ENCODE measurements at regions not wholly inside any gene's neighbourhood (a gene's known extent, or its start where the extent isn't known, plus 50 kb on each side); places are given as distances from the start of the nearest gene placed in this dataset.

- no peaks in the 10 kb centered on the region for H3K27me3 ChIP-seq (ENCODE audit: control insufficient read depth, insufficient read depth, low read length)
- peaks cover 100% of the 10 kb centered on the region for H3K36me3 ChIP-seq (ENCODE audit: control insufficient read depth, insufficient read depth, low read length)
- H3K27ac ChIP-seq (ENCODE audit: low read depth, low read length), result no peak overlapping the region
- peaks cover 88% of the 10 kb centered on the region for H3K9me3 ChIP-seq (ENCODE audit: control insufficient read depth, insufficient read depth, low read length)
- no peak overlapping the region for H3K9ac ChIP-seq (ENCODE audit: low read depth, low read length)
- no peaks in the 10 kb centered on the region for H3K4me1 ChIP-seq (ENCODE audit: control insufficient read depth, insufficient read depth, low read length)
- H3K4me3 ChIP-seq (ENCODE audit: low read depth, low read length), result no peak overlapping the region
Measured at GRCh38 chr15:25070353-25070963, 115.7 kb downstream of the SNRPN start.

DNA sequence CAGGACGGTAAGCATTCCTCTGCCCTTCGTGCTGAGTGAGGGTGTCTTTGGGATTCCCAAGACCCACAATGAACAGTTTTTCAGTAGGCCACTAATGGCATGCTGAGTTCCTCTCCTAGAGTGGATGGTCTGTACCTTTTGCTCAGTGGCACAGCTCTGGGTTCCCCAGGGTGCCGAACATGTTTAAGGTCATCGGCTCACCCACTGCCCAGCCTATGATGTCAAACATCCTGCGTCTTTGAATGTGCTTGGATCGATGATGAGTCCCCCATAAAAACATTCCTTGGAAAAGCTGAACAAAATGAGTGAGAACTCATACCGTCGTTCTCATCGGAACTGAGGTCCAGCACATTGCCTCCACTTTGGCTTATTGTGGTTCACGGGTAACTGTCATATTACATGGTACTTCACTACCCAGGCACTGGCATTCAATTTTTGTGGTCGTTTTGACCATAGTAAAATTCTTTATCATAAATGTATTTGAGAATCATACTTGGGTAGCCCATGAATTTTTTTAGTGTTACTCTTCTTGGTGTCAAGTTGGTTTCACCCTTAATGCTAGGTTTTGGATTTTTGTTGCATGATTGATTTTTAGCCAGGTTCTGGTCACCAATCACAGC, 118.2 kb downstream of the SNRPN start:
- H3K36me3 ChIP-seq (ENCODE audit: control insufficient read depth, insufficient read depth, low read length), result peaks cover 100% of the 10 kb centered on the region

DNA sequence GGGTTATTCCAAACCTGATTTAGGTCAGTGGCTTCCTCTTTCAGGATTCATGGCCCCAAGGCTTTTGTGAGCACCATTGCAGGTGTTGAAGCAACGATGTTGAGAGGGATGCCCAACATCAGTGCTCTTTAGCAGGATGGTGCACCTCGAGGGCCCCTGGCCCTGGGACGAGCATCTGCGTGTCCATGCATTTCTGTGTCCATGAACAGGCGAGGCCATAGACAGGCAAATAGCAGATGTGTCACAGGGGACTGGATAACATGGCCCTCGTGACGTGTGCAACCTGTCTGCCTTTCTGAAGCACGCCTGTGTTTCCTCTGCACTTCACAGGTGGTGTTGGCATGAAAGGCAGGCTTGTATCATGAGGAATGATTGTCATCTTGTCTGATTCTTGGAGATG, 132.3 kb downstream of the SNRPN start:
- Histone ChIP-seq H3K4me3 (ENCODE audit: low read depth, low read length) (no peak overlapping the region), H3K36me3 (ENCODE audit: control insufficient read depth, insufficient read depth, low read length) (peaks cover 98% of the 10 kb centered on the region), H3K9me3 (ENCODE audit: control insufficient read depth, insufficient read depth, low read length) (peaks cover 48% of the 10 kb centered on the region), H3K4me1 (ENCODE audit: control insufficient read depth, insufficient read depth, low read length) (no peaks in the 10 kb centered on the region), H3K27ac (ENCODE audit: low read depth, low read length) (no peak overlapping the region), H3K27me3 (ENCODE audit: control insufficient read depth, insufficient read depth, low read length) (no peaks in the 10 kb centered on the region), H3K9ac (ENCODE audit: low read depth, low read length) (no peak overlapping the region)

More for the DNA sequence above, 118.2 kb downstream of the SNRPN start:
- Histone ChIP-seq H3K27me3 (ENCODE audit: control insufficient read depth, insufficient read depth, low read length) (no peaks in the 10 kb centered on the region), H3K4me1 (ENCODE audit: control insufficient read depth, insufficient read depth, low read length) (no peaks in the 10 kb centered on the region), H3K27ac (ENCODE audit: low read depth, low read length) (no peak overlapping the region), H3K9ac (ENCODE audit: low read depth, low read length) (no peak overlapping the region), H3K9me3 (ENCODE audit: control insufficient read depth, insufficient read depth, low read length) (peaks cover 79% of the 10 kb centered on the region), H3K4me3 (ENCODE audit: low read depth, low read length) (no peak overlapping the region)

DNA sequence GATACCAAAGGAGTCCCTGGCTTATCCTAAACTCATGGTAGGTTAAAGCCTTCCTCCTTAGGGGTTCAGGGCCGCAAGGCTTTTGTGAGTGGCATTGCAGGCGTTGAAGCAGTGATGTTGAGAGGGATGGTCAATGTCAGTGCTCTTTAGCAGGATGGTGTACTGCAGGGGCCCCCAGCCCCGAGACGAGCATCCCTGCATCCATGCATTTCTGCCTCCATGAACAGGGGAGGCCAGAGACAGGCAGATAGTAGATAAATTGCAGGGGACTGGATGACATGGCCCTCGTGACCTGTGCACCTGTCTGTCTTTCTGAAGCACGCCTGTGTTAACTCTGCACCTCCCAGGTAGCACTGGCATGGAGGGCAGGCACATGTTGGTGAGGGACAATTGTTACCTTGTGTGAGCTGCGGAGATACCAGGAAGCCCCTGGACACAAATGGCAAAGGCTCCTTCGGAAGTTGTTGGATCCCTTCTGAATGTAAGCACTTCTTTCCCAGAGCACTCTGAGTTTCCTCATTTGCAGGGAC, 133.5 kb downstream of the SNRPN start:
- peaks cover 98% of the 10 kb centered on the region for H3K36me3 ChIP-seq (ENCODE audit: control insufficient read depth, insufficient read depth, low read length)

DNA sequence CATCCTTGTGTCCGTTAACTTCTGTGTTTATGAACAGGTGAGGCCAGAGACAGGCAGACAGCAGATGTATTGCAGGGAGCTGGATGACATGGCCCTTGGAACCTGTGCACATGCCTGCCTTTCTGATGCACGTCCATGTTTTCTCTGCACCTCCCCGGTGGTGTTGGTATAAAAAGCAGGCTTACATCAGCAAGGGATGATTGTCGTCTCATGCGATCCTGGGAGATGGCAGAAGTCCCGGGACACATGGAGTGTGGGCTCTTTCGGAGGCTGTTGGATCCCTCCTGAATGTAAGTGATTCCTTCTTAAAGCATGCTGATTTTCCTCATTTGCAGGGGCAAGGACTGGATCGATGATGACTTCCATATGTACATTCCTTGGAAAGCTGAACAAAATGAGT, 134.8 kb downstream of the SNRPN start:
- no peaks in the 10 kb centered on the region for H3K27me3 ChIP-seq (ENCODE audit: control insufficient read depth, insufficient read depth, low read length)
- no peak overlapping the region for H3K9ac ChIP-seq (ENCODE audit: low read depth, low read length)
- H3K4me3 ChIP-seq (ENCODE audit: low read depth, low read length), result no peak overlapping the region
- no peaks in the 10 kb centered on the region for H3K4me1 ChIP-seq (ENCODE audit: control insufficient read depth, insufficient read depth, low read length)
- H3K9me3 ChIP-seq (ENCODE audit: control insufficient read depth, insufficient read depth, low read length), result peaks cover 45% of the 10 kb centered on the region
- H3K27ac ChIP-seq (ENCODE audit: low read depth, low read length), result no peak overlapping the region
- H3K36me3 ChIP-seq (ENCODE audit: control insufficient read depth, insufficient read depth, low read length), result peaks cover 98% of the 10 kb centered on the region

More for the DNA sequence above, 133.5 kb downstream of the SNRPN start:
- no peak overlapping the region for H3K27ac ChIP-seq (ENCODE audit: low read depth, low read length)
- H3K4me1 ChIP-seq (ENCODE audit: control insufficient read depth, insufficient read depth, low read length), result no peaks in the 10 kb centered on the region
- H3K9me3 ChIP-seq (ENCODE audit: control insufficient read depth, insufficient read depth, low read length), result peaks cover 42% of the 10 kb centered on the region
- no peaks in the 10 kb centered on the region for H3K27me3 ChIP-seq (ENCODE audit: control insufficient read depth, insufficient read depth, low read length)
- no peak overlapping the region for H3K4me3 ChIP-seq (ENCODE audit: low read depth, low read length)
- no peak overlapping the region for H3K9ac ChIP-seq (ENCODE audit: low read depth, low read length)

DNA sequence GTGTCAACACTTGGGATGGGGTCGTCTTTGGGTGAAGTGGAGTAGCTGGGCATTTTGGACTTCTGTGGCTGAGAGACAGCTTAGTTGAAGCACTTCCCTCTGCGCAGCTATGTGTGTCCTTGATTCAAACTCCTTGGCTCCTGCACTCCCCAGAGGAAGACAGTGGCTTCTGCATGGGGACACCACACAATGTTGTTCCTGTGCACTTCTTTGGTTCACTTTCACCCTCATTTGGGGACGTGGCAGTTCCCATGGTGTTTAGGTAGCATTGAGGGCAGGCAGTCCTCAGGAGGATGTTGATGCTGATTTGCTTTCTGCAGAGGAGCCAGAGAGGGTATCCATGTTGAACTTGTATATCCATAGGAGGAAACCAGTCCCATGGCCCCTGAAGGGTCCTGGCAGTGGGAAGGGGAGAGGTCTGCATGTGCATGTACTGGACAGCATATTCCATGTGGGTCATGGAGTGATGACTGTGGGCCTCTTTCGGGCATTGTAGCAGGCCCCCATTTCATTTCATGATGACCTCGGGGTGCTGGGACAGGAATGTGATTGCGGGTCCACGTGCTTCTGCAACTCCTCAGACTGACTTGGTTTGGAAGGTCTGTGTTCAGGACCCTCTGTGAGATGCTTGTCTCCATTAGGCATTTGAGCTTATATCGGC, 135.4 kb downstream of the SNRPN start:
- Histone ChIP-seq H3K9me3 (ENCODE audit: control insufficient read depth, insufficient read depth, low read length) (peaks cover 45% of the 10 kb centered on the region), H3K27ac (ENCODE audit: low read depth, low read length) (no peak overlapping the region), H3K27me3 (ENCODE audit: control insufficient read depth, insufficient read depth, low read length) (no peaks in the 10 kb centered on the region), H3K36me3 (ENCODE audit: control insufficient read depth, insufficient read depth, low read length) (peaks cover 98% of the 10 kb centered on the region), H3K4me3 (ENCODE audit: low read depth, low read length) (no peak overlapping the region), H3K4me1 (ENCODE audit: control insufficient read depth, insufficient read depth, low read length) (no peaks in the 10 kb centered on the region), H3K9ac (ENCODE audit: low read depth, low read length) (no peak overlapping the region)

GRCh38 chr15:25091421-25092158, 136.8 kb downstream of the SNRPN start:
- peaks cover 39% of the 10 kb centered on the region for H3K9me3 ChIP-seq (ENCODE audit: control insufficient read depth, insufficient read depth, low read length)

DNA sequence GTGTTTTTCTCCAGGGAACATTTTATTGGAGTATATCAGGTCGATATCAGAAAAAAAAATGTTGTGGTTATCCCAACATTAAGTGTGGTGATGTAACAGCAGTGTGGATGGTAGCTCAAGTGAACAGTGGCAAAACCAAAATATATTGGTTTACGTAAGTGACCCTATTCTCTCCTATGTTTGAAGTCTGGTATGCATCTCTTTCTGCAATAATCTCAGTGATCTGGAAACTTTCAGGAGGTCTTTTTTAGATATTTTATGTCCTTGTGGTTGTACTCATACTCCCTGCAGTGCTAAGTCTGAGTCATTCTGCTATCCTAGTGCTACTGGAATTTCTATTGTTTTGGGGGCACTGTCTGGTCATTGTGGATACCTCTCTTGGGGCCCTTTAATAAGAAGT, 137.9 kb downstream of the SNRPN start:
- H3K4me3 ChIP-seq (ENCODE audit: low read depth, low read length), result no peak overlapping the region
- H3K9me3 ChIP-seq (ENCODE audit: control insufficient read depth, insufficient read depth, low read length), result peaks cover 40% of the 10 kb centered on the region
- peaks cover 98% of the 10 kb centered on the region for H3K36me3 ChIP-seq (ENCODE audit: control insufficient read depth, insufficient read depth, low read length)
- H3K27me3 ChIP-seq (ENCODE audit: control insufficient read depth, insufficient read depth, low read length), result no peaks in the 10 kb centered on the region
- H3K9ac ChIP-seq (ENCODE audit: low read depth, low read length), result no peak overlapping the region
- no peak overlapping the region for H3K27ac ChIP-seq (ENCODE audit: low read depth, low read length)
- no peaks in the 10 kb centered on the region for H3K4me1 ChIP-seq (ENCODE audit: control insufficient read depth, insufficient read depth, low read length)

More at GRCh38 chr15:25091421-25092158, 136.8 kb downstream of the SNRPN start:
- Histone ChIP-seq H3K27me3 (ENCODE audit: control insufficient read depth, insufficient read depth, low read length) (no peaks in the 10 kb centered on the region), H3K4me1 (ENCODE audit: control insufficient read depth, insufficient read depth, low read length) (no peaks in the 10 kb centered on the region), H3K9ac (ENCODE audit: low read depth, low read length) (no peak overlapping the region), H3K4me3 (ENCODE audit: low read depth, low read length) (no peak overlapping the region), H3K36me3 (ENCODE audit: control insufficient read depth, insufficient read depth, low read length) (peaks cover 98% of the 10 kb centered on the region), H3K27ac (ENCODE audit: low read depth, low read length) (no peak overlapping the region)

DNA sequence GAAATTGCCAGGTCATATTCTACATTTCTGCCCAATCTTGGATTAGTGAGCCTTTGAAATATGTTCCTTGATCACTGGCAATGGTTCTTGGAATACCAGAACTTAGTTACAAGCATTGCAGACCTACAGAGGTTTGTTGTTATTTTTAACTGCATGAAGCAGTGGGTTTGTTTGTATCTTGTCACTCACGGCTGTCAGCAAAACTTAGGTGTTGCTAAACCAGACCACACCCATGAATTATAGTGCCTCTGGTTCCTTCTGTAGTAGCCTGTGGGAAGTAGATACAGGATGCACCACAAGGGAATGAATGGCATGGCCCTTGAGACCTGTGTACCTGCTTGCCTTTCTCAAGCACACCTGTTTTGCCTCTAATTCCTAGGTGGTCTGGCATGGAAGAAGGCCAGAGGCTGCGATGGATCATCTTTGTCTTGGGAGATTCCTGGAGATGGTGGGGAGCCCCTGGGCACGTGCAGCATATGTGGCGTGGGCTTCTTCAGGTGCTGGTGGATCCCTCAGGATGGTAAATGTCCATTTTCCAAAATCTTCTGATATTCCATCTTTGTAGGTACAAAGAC, 138.8 kb downstream of the SNRPN start:
- peak overlapping the region; percentile 48 for H3K27ac ChIP-seq (ENCODE audit: low read depth, low read length)
- no peak overlapping the region for H3K9ac ChIP-seq (ENCODE audit: low read depth, low read length)
- H3K4me3 ChIP-seq (ENCODE audit: low read depth, low read length), result no peak overlapping the region
- no peaks in the 10 kb centered on the region for H3K4me1 ChIP-seq (ENCODE audit: control insufficient read depth, insufficient read depth, low read length)
- H3K36me3 ChIP-seq (ENCODE audit: control insufficient read depth, insufficient read depth, low read length), result peaks cover 99% of the 10 kb centered on the region
- peaks cover 47% of the 10 kb centered on the region for H3K9me3 ChIP-seq (ENCODE audit: control insufficient read depth, insufficient read depth, low read length)
- H3K27me3 ChIP-seq (ENCODE audit: control insufficient read depth, insufficient read depth, low read length), result no peaks in the 10 kb centered on the region

DNA sequence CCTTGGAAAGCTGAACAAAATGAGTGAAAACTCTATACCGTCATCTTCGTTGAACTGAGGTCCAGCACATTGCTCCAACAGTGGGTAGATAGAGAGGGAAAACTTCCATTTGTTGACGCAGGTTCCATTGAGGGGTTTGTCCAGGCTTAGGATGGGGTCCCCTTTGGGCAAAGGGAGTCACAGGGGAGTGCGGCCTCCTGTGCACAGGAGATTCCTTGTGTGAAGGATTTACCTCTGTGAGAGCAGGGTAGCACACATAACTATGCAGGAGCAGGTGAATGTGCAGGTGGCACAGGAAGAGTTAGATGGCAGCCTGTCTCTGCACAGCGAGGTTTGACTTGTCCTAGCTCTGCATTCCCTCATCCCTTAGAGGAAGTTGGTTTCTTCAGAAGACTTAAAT, 139.3 kb downstream of the SNRPN start:
- H3K27me3 ChIP-seq (ENCODE audit: control insufficient read depth, insufficient read depth, low read length), result no peaks in the 10 kb centered on the region
- H3K27ac ChIP-seq (ENCODE audit: low read depth, low read length), result no peak overlapping the region
- peaks cover 47% of the 10 kb centered on the region for H3K9me3 ChIP-seq (ENCODE audit: control insufficient read depth, insufficient read depth, low read length)
- no peak overlapping the region for H3K4me3 ChIP-seq (ENCODE audit: low read depth, low read length)
- H3K36me3 ChIP-seq (ENCODE audit: control insufficient read depth, insufficient read depth, low read length), result peaks cover 100% of the 10 kb centered on the region
- H3K4me1 ChIP-seq (ENCODE audit: control insufficient read depth, insufficient read depth, low read length), result no peaks in the 10 kb centered on the region
- H3K9ac ChIP-seq (ENCODE audit: low read depth, low read length), result no peak overlapping the region

Measured in HUES48 (cell line).